ENCODE measurements at regions not wholly inside any gene's neighbourhood (a gene's known extent, or its start where the extent isn't known, plus 50 kb on each side); places are given as distances from the start of the nearest gene placed in this dataset.

- no peak for TF ChIP-seq CTCF (conservative IDR thresholded peaks at IDR 0.05; ENCODE audit: low read length)
- TF ChIP-seq EZH2phosphoT487 (IDR thresholded peaks at IDR 0.05; ENCODE audit: borderline replicate concordance, low read depth, low read length) = no peak
Observed at GRCh38 chr1:106603616-106604015, 452.9 kb upstream of the PRMT6 start.

Measured in OCI-LY7 (cell line).